ENCODE measurements at regions not wholly inside any gene's neighbourhood (a gene's known extent, or its start where the extent isn't known, plus 50 kb on each side); places are given as distances from the start of the nearest gene placed in this dataset.

DNA sequence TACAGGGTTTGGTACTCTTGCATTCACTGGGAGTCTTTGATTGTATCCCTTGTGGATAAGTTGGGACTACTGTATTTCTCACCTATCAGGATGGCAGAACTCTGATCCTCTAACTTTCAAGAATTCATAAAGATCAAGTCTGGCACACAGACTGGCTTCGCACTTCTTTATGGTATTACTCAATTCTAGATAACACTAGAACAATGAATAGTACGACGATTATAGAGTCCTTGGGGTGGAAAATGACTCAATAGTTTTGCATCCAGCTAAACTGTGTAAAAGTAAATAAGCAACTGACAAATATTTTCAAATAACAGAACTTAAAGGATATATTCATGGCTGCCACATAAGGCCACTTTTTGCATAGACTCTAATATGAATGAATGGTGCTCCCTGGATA lies 103.4 kb upstream of the MEX3C start:
- H3K36me3 ChIP-seq (ENCODE audit: control insufficient read depth, insufficient read depth, low read length), result no peaks in the 10 kb centered on the region

DNA sequence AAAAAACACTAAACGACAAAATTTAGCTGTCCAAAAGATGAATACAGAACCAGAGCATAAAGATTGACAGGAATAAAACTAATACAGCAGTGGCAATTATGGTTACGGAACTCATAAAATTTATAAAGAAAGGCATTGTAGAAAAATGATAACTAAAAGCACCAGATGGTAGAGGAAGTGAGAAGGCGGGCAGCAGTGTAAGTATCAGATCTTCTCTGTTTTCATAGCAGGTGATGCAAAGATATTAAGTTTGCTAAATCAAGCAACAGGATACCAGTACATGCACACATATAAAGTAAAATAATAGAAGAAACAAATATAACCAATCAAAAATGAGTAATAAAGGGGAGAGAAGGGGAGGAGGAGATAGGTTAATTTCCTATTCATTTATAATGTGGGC lies 103.9 kb upstream of the MEX3C start:
- TF ChIP-seq, protein P1, sequence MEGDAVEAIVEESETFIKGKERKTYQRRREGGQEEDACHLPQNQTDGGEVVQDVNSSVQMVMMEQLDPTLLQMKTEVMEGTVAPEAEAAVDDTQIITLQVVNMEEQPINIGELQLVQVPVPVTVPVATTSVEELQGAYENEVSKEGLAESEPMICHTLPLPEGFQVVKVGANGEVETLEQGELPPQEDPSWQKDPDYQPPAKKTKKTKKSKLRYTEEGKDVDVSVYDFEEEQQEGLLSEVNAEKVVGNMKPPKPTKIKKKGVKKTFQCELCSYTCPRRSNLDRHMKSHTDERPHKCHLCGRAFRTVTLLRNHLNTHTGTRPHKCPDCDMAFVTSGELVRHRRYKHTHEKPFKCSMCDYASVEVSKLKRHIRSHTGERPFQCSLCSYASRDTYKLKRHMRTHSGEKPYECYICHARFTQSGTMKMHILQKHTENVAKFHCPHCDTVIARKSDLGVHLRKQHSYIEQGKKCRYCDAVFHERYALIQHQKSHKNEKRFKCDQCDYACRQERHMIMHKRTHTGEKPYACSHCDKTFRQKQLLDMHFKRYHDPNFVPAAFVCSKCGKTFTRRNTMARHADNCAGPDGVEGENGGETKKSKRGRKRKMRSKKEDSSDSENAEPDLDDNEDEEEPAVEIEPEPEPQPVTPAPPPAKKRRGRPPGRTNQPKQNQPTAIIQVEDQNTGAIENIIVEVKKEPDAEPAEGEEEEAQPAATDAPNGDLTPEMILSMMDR (IDR thresholded peaks at IDR 0.05; ENCODE audit: insufficient read depth, low read length, poor library complexity, severe bottlenecking), result no peak
- no peaks in the 10 kb centered on the region for H3K36me3 ChIP-seq (ENCODE audit: control insufficient read depth, insufficient read depth, low read length)
- DNase-seq (ENCODE audit: low read depth), result no peak
- H3K27me3 ChIP-seq (ENCODE audit: control insufficient read depth, insufficient read depth, low read length), result no peaks in the 10 kb centered on the region
- no peak overlapping the region for H3K4me3 ChIP-seq (ENCODE audit: low read depth, low read length)

More for the DNA sequence above, 103.4 kb upstream of the MEX3C start:
- no peak for DNase-seq (ENCODE audit: low read depth)
- no peaks in the 10 kb centered on the region for H3K27me3 ChIP-seq (ENCODE audit: control insufficient read depth, insufficient read depth, low read length)
- TF ChIP-seq, protein P1 (IDR thresholded peaks at IDR 0.05; ENCODE audit: insufficient read depth, low read length, poor library complexity, severe bottlenecking), result no peak
- H3K4me3 ChIP-seq (ENCODE audit: low read depth, low read length), result no peak overlapping the region

DNA sequence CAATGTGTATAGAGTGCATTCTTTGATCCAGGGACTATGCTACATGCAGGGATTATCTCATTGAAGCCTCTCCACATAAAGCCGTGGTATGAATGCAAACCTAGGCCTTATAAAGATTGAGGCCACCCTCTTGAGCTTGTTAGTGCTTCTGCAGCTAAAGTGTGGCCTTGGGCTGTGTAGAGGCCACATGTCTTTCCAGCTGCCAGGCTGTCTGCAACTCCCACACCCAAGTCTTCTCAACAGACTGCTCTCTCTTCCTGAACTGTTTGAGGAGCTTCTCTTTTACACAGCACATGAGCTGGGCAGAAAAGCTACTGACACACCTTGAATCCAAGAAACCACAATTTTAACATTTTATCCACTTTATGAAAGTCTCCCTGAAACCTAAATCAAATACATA lies 119.2 kb upstream of the MEX3C start:
- no peaks in the 10 kb centered on the region for H3K36me3 ChIP-seq (ENCODE audit: control insufficient read depth, insufficient read depth, low read length)
- TF ChIP-seq, protein P1 (IDR thresholded peaks at IDR 0.05; ENCODE audit: insufficient read depth, low read length, poor library complexity, severe bottlenecking), result no peak
- no peaks in the 10 kb centered on the region for H3K27me3 ChIP-seq (ENCODE audit: control insufficient read depth, insufficient read depth, low read length)
- no peak overlapping the region for H3K4me3 ChIP-seq (ENCODE audit: low read depth, low read length)
- DNase-seq (ENCODE audit: low read depth), result no peak

DNA sequence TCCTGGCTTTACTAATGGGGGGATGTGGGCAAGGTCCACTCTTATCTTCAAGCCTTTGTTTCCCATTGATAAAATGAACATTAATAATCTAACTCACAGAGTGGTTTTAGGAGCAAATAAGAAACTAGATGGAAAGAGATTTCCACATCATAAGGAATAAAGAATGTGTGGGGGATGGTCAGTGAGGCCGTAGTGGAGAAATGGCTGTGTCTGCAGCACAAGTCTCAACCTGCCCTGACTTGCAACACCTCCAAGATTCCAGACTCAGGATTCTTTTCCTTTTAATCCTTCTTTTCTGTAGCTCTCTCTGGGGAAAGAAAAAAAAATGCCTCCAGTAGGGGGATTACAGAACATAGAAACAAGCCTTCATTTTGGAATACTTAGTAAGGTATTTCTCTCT lies 124.2 kb upstream of the MEX3C start:
- H3K36me3 ChIP-seq (ENCODE audit: control insufficient read depth, insufficient read depth, low read length), result no peaks in the 10 kb centered on the region
- TF ChIP-seq, protein P1 (IDR thresholded peaks at IDR 0.05; ENCODE audit: insufficient read depth, low read length, poor library complexity, severe bottlenecking), result no peak
- no peaks in the 10 kb centered on the region for H3K27me3 ChIP-seq (ENCODE audit: control insufficient read depth, insufficient read depth, low read length)
- DNase-seq (ENCODE audit: low read depth), result no peak
- H3K4me3 ChIP-seq (ENCODE audit: low read depth, low read length), result no peak overlapping the region

DNA sequence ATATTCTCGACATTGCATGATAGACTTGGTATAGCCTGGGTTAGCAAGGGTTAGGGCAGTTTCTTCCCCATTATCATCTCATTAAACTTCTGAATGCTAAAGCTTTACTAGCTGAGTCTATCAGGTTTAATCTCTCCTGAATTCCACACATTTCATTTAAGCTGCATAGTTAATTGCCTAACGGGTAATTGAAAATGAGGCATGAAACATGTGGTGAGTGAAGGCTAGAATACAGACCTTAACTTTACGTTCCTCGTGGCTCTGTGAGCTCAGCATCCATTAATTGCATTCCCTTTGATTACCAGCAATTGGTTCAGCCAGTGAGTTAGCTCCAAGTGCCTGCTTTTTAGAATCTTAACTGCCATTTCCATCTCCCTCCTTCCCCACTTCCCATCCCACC lies 126.5 kb upstream of the MEX3C start:
- Histone ChIP-seq H3K27me3 (ENCODE audit: control insufficient read depth, insufficient read depth, low read length) (no peaks in the 10 kb centered on the region), H3K36me3 (ENCODE audit: control insufficient read depth, insufficient read depth, low read length) (no peaks in the 10 kb centered on the region), H3K4me3 (ENCODE audit: low read depth, low read length) (no peak overlapping the region)
- DNase-seq (ENCODE audit: low read depth), result no peak
- TF ChIP-seq, protein P1 (IDR thresholded peaks at IDR 0.05; ENCODE audit: insufficient read depth, low read length, poor library complexity, severe bottlenecking), result no peak

DNA sequence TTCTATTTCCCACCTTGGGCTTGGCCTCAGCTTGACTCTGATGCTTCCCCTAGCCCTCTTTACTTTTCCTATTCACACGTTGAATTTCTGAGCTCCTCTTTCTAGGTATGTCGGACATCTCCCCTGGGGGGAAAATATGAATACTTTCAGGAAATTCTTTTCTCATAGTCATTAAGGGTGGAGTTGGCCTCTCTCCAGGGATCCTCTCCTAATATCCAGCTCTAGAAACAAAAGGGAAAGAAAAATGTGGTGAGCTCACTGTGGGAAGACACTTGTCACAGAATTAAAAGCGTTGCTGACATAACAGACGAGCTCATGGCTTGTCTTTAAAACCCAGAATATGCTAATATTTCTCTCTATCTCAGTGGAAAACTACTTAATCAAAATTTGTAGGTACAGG lies 132.7 kb upstream of the MEX3C start:
- no peaks in the 10 kb centered on the region for H3K36me3 ChIP-seq (ENCODE audit: control insufficient read depth, insufficient read depth, low read length)
- DNase-seq (ENCODE audit: low read depth), result no peak
- no peaks in the 10 kb centered on the region for H3K27me3 ChIP-seq (ENCODE audit: control insufficient read depth, insufficient read depth, low read length)
- no peak overlapping the region for H3K4me3 ChIP-seq (ENCODE audit: low read depth, low read length)
- TF ChIP-seq, protein P1 (IDR thresholded peaks at IDR 0.05; ENCODE audit: insufficient read depth, low read length, poor library complexity, severe bottlenecking), result no peak

Measured in kidney epithelial cell (primary cell).